ENCODE measurements at regions not wholly inside any gene's neighbourhood (a gene's known extent, or its start where the extent isn't known, plus 50 kb on each side); places are given as distances from the start of the nearest gene placed in this dataset.

DNA sequence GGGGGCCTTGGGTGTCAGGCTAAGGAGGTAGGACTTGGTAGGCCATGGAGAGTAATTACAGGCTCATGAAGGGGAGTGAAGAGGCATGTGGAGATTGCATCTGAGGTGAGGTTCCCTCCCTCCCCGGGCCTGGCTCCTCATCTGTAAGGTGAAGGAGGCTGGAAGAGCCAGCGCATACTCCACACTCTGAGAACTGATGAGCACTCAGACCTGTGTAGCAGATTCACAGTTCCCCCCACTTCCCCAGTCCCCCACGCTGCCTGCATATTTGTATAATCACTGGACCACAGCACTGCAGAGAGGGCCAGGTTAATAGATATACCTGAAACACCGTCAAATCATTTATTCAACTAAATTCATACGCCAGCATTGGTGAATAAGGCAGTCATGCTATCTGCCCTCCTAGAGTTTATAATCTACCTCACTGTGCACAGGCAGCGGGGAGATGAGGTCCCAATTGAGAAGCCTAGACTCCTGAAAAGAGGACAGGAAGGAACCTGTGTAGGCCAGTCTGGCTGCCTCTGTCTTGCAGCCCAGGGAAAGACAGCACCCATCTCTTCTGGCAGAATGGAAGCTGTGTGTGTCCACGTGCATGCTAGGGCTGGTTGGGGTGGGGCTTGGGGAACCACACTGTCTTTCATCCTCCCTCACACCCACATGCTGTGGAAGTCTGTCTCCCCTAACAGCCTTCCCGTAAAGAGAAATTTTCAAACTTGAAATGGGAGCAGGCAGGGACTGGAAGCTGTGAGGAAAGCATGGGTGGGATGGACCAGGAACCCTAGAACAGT, 110.6 kb upstream of the ATP1A1 start:
- no peak for DNase-seq (ENCODE audit: low read depth in 3 of 3, low spot score in 2 of 3)

DNA sequence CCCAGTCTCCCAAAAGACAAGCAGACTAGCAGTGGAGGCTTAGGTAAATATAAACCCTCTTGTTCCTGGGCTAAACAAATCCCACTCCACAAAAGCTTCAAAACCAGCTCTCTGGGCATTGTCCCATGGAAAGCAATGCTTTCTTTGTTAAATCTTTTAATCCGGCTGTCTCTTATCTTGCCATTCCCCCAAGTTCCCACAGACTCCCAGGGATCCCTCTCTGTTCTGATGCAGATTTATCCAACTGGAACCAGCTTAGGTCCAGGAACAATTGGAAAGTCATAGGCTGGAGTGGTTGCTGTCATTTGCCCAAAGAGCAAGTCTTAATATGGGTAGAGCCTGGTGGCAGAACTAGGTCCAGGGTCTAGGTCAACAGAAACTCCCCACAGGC, 110.1 kb upstream of the ATP1A1 start:
- DNase-seq (ENCODE audit: low read depth in 3 of 3, low spot score in 2 of 3), result no peak

DNA sequence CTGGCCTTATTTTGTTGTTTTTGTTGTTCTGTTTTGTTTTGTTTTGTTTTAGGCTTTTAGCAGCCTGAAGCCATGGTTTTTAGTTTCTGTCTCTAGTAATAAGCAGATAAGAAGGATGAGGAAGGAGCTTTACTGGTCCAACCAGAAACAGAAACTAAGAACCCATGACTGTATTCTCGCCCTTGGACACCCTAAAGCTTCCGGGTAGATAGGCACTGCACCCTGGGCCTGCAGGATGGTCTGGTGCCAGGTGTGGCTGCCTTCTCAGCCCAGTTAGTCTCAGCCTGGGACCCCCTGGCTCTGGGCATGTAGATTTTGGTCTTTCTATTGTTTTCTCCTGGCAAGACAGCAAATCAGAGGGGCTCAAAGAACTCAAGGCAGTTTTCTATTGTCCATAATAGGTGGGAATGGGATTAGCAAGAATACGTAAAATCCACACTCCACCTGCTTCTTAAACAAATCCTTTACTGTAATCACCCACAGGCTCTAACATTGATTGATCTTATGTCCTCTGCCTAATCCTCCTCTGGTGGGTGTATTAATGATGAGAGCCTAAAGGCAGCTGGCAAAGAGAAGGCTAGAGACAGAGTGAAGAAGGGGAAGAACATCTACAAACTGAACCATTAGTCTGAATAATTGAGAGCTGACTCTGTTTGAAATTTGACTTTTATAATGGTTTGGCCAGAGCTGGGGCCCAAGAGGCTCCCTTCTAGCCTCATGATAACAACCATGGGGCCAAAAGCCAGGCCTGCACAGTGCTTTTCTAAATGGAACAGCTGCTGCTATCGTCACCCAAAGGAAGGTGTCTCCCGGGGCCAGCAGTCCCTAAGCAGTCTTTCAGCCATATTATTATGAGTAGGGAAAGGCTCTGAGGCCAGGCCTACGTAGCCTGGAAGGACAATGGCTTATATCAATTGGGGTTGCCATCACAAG, 106.8 kb upstream of the ATP1A1 start:
- no peak for DNase-seq (ENCODE audit: low read depth in 3 of 3, low spot score in 2 of 3)

DNA sequence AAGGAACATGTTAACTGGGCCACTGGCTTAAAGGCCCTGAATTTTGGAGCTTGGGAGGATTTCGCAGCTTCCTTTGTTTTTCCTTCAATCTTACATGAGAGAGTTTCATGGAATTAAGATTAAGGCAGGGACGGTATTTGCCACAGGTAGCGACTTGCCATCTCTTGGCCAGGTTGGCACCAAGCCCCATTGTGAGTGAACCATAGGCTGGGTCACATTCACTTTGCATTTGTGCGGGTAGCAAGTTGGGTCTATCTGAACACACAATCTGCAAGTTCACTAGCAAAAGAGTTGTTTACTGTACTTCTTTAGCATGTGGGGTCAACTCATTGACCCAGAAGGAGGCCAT, 106.2 kb upstream of the ATP1A1 start:
- no peak for DNase-seq (ENCODE audit: low read depth in 3 of 3, low spot score in 2 of 3)

DNA sequence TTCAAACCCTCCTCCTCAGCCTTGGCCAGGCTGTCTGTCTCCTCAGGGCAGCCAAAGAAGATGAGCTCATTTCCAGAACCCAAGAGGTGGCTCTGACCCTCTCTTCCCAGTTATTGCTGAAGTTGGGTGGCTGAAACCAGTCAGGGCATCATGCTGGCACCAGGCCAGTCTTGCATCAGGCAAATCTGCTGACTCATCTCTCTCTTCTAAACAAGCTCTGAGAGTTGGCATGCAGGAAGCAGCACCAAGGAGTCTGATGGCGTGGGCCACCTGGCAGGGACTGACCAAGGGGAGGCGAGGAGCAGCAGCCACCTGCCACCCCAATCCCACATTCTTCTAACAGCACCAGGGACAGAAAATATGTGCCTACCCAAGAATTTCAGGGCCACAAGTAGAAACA, 104.8 kb upstream of the ATP1A1 start:
- no peak for DNase-seq (ENCODE audit: low read depth in 3 of 3, low spot score in 2 of 3)

DNA sequence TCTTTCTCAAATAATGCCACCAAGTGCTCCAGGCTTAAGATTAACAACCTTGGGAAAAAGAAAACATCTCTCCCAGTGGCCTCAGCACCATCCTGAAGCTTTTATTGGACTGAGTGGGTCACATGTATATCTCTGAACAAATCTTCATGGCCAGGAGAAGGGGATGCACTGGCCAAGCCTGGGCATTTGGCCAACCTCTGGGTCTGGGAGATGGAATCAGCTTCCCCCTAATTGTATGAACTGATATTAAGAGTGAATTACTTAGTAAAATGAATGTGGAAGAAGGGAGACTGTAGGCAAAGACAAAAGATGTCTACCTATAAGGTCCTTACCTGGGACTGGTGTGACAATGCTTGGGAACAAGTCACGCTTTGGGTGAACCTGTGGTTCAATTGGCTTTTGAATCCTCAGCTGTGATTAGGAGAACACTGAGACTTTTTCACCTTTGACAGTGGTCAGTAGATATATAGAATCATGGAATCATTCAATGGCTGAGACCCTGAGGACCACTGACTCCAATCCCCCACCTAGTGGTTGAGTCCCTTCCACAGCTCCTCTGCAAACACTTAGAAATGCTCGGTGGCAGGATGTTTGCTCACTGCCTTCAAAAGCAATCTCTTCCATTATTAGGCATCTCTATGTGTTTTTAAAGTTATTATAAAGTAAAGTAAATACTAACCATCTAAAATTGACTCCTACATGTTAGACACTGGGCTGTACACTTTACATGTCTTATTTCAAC, 102.6 kb upstream of the ATP1A1 start:
- DNase-seq (ENCODE audit: low read depth in 3 of 3, low spot score in 2 of 3), result no peak

DNA sequence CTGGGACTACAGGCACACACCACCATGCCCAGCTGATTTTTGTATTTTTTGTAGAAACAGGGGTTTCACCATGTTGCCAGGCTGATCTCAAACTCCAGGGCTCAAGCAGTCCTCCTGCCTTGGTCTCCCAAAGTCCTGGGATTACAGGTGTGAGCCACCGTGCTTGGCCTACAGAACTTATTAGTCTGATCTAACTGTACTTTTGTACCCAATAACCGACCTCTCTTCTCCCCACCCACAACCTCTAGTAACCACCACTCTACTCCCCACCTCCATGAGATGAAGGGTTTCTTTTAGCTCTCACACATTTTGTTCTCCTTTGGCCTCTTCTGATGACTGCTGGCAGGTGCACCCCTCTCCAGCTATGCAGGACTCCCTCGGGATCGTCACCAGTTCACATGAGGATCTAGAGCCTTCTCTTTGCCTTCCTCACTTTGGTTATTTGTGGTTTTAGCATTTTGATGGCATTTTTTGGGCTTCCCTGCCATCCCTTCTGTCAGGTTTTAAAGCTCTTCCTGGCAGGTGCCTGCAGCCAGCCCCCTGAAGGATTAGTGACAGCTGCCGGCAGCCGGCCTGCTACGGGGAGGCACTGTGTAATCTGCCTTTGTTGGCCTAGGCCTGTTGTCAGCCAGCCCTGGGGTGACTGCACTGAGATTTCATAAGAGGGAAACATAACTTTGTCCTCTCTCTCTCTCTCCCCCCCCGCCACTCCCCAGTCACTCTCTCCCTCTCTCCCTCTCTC, 99.8 kb upstream of the ATP1A1 start:
- DNase-seq (ENCODE audit: low read depth in 3 of 3, low spot score in 2 of 3), result no peak

DNA sequence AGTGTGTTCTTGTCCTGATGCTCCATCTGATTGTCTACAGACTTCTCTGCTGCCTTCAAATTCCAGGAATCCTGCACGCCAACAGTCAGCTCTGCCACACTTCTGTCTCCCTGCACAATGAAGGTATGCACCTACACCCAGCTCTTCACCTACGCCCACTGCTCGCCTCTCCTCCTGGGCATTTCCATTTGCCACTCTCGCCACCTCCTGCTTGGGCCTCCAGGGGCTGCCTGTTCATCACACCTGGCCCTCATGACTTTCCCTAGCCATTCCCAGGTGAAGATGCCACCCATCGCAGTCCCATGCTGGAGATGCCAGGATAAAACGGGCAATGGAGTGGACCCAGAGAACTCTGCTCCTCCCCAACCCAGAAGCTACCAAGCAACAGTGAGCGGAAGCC, 96.5 kb upstream of the ATP1A1 start:
- DNase-seq (ENCODE audit: low read depth in 3 of 3, low spot score in 2 of 3), result no peak

DNA sequence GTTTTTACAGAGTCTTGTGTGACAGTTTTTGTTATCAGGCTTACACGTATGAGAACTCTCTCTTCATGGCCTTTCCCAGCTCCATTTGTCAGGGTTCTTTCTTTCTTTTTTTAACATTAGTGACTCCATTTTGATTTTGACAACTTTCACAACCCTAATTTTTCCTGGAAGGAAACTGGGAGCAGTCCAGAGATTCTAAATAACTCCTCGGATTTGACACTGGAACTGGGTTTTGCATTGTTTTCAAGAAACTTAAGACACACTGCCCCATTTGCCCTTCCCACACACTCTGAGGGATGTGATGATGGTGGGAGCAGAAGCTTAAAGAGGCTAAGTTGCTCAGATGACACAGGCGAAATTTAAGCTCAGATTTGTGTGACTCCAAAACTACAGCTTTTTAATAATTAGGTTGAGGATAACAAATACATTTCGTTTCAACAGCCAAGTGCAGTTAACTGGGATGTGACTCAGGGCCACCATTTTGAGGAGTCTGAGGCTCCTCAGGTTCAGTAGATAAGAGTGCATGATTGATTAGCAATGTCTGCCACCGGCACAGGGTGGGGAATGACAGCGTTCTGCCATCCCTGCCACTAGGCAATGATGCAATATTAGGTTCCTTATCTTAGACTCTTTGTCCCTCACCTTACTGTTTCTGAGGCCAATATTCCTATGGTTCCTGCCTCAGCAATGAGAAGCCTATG, 95.1 kb upstream of the ATP1A1 start:
- DNase-seq (ENCODE audit: low read depth in 3 of 3, low spot score in 2 of 3), result no peak

DNA sequence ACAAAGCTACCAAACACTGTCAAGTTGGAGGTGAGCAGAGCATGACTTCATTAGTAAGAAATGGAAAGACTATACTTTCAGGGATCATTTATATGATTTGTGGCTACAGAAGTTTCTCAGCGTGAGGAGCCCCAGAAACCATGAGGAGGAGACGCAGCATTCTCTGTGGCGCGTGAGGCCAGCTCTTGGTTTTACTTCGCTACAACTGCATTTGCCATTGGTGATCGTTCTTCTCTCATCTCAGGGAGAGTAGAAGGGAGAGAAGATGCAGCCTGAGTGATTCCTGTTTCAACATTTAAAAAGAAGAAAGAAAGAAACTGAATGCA, 94.5 kb upstream of the ATP1A1 start:
- no peak for DNase-seq (ENCODE audit: low read depth in 3 of 3, low spot score in 2 of 3)

DNA sequence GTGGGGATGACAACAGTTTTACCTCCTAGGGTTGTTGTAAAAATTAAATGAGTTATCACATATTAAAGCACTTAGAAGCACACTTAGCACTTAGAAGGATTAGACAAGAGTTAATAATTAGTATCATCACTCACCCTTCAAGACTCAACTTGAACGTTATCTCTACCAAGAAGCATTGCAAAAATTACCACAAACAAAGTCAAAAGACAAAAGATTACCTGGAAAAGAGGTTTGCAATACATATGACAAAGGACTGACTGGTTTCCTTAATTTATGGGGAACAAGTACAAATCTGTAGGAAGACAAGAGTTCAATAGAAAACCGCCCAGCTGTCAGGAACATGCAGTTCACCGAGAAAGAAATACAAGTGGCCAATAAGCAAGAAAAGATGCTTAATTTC, 93.3 kb upstream of the ATP1A1 start:
- DNase-seq (ENCODE audit: low read depth in 3 of 3, low spot score in 2 of 3), result no peak

DNA sequence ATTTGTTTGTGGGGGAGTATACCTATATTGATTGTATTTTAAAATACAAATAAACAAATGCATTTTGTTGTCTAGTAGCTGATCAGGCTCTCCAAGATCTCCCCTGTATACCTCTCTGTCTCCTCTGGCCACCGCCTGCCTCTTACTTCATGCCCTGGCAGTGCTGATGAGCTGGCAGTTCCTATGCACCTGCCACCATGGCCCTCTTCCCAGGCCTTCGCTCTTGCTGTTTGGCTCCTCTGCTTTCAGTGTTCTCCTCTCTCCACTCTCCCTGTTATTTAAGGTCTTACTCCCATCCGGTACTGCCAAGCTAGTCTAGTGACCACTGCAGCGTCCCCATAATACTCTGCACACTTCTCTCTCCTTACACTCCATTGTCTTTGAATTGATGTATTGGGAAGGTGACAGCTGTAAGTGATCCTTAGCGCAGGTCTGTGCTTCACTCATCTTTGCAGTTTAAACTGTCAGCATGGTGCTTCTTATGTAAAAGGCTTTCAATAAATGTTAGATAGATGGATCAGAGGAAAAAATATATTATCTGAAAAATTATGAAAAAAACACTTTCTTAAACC, 88.1 kb upstream of the ATP1A1 start:
- DNase-seq (ENCODE audit: low read depth in 3 of 3, low spot score in 2 of 3), result no peak

DNA sequence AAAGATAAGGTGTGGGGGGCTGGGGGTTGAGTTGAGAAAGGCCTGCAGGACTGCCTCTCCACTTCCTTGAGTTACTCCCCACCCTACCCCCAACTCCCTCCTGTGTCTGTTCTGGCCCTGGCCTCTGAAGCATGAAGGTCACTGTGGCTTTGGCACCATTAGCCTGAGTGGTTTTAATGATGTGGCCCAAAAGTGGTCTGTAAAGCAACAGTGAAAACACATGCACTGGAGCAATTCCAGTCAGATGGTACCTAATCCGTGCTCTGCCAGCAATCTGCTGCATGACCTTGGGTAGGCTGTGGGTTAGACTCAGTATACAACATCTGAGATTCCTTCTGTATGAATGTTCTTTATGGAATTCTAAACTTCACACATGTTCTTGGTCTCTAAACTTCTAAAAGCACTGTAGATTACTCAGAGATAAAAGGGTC, 86.5 kb upstream of the ATP1A1 start:
- DNase-seq (ENCODE audit: low read depth in 3 of 3, low spot score in 2 of 3), result no peak

DNA sequence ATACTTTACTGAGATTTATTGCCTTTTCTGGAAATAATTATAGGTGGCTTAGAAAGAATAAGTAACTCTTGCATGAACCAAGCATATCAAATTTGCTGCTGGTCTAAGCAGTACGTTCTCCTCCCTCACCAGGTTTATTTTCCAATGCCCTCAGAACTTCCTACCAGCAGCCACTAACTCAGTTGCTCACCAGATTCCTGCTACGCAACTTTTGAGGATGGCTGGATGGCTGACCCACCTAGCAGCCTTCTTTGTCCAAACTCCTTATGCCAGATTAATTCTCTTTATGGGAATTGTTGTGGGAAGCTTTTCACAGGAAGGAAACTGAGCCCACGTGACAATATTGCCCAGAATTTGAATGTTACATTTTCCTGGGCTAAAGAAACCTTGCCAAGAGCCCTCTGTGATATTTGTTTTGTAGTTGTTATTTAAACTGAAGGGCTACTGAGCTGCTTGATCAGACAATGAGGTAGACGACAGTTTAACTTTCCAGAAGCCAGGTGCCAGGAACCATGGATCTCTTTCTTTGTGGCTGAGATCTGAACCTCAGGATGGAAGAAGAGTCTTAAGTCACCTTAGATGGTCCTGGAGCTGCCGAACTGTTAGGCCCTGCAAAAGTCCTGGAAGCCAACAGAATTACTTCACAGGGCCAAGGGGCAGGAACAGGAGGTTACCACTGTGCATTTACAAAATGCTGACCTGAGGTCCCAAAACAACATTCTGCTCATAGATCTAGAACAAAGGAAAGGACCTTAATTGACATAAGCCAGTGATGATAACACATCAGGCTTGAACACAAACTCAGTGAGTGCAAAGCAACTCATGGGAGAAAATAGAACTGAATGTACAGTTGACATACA, 85.5 kb upstream of the ATP1A1 start:
- DNase-seq (ENCODE audit: low read depth in 3 of 3, low spot score in 2 of 3), result no peak

DNA sequence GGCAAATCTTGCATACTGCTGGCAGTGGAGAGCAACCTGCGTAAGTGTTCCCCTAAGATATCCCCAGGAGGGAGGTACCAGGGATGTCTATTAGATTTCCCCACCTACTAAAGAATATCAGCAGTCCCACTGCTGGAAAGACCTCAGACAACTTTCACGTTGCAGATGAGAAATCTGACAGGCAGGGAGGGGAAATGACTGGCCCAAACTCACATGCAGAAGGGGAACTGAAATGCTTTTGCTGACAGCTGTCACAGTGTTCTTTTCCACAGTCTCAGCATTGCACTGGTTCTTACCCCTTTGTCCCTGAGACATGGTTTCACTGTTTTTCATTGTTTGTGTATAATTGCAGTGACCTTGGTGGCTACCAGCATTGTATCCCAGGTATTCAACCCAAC, 84.8 kb upstream of the ATP1A1 start:
- no peak for DNase-seq (ENCODE audit: low read depth in 3 of 3, low spot score in 2 of 3)

DNA sequence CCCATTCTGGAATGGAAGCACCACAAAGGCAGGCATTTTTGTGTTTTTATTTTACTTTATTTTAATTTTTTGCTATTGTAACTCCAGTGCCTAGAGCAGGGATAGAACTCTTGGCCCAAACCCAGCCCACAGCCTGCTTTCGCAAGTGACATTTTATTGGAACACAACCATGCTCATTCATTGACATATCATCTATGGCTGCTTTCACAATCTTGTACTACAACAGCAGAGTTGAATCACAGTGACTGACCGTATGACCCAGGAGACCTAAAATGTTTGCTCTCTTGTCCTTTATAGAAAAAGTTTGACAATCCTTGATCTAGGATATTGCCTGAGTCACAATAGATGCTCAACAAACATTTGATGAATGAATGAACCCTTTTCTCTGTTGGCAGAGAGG, 83.9 kb upstream of the ATP1A1 start:
- no peak for DNase-seq (ENCODE audit: low read depth in 3 of 3, low spot score in 2 of 3)

DNA sequence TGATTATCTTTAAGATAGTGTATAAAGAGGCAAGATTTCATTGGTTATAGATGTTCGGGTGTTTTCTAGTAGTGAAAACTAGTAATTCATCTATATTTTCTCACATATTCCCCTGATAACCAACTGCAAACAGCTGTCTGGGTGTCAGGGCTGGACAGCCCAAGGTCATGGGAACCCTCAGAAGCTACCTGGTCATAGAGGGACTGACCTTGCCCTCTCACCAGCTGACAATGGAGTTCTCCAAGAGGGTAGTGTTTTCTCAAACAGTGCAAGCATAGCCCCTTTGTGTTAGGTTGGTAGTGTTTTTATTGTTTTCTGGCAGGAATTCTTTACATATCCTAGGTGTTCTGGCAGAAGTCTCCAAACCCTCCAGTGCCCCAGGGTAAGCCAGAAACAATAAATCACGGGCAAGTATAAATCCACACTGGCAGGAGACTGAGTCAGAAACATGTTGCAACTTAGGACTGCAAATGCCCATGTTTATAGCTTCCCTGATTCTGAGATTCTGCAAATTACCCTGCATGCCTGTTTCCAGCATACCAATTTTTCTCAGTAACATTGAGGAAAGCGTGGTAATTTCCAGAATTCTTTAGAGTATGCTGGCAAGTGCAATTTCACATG, 82.8 kb upstream of the ATP1A1 start:
- DNase-seq (ENCODE audit: low read depth in 3 of 3, low spot score in 2 of 3), result no peak

DNA sequence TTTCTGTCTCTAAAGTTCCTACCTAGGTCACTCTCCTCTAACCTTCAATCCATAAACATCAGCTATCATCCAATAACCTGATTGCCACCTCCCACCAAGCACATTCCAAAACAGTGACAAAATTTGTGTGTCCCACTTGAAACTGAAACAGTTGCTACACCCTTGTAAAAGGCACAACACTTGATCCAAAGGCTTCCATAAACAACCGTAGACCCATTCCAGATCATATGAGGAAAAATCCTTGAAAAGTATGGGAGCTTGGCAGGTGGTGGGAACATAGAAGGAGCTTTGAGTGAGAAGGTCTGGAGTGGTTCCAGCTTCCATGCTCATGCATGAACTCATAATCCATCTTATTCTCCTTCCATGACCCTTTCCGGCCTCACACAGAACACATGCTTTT, 82.0 kb upstream of the ATP1A1 start:
- DNase-seq (ENCODE audit: low read depth in 3 of 3, low spot score in 2 of 3), result no peak
